IMR-90 (cell line): ENCODE measurements at regions not wholly inside any gene's neighbourhood (a gene's known extent, or its start where the extent isn't known, plus 50 kb on each side); places are given as distances from the start of the nearest gene placed in this dataset.

ENCODE experiments used
- ATAC-seq: fragments of 200-7000 bp; cut with Tn5 transposase; 2 replicates; pipeline ENCODE4 v1.9.1; 2020; ENCODE audit warnings: low read depth, mild to moderate bottlenecking, moderate library complexity
- BruUV-seq: library from RNA; stranded (reverse); fragments of 400-500 nt; replicated peaks from 2 replicates; lab custom pipeline; 2021; lab: Mats Ljungman, UMichigan
- CTCF ChIA-PET: fragments of 300-600 bp; formaldehyde crosslinking; extraction: SDS; loops from one replicate; lab custom pipeline; 2021; ENCODE audit warnings: antibody characterized with exemption; lab: Yijun Ruan, JAX
- POLR2A ChIA-PET: fragments of 300-600 bp; sonication (Branson Sonifier 250); formaldehyde crosslinking; loops from one replicate; lab custom pipeline; 2022; ENCODE audit warnings: antibody characterized with exemption; ENCODE audit not compliant: unreplicated experiment; lab: Charles Lee
- DNase-seq: peaks from one replicate; pipeline ENCODE4 v3.0.0; 2013
- H2AFZ ChIP-seq: replicated peaks from 2 replicates; pipeline ENCODE3; 2013; ENCODE audit warnings: low read length, mild to moderate bottlenecking; ENCODE audit not compliant: poor library complexity
- H2AK5ac ChIP-seq: 2 replicates; pipeline ENCODE4 v1.6.1; 2013; ENCODE audit warnings: low read depth, low read length, inconsistent platforms
- H2AK9ac ChIP-seq: replicated peaks from 2 replicates; pipeline ENCODE3; 2013; ENCODE audit warnings: mild to moderate bottlenecking, low read depth, low read length, moderate library complexity; ENCODE audit not compliant: poor library complexity
- H2BK120ac ChIP-seq: 2 replicates; pipeline ENCODE4 v1.6.1; 2013; ENCODE audit warnings: low read depth, low read length, inconsistent platforms
- H2BK15ac ChIP-seq: 3 replicates; pipeline ENCODE4 v1.6.1; 2013; ENCODE audit warnings: low read depth, low read length, inconsistent platforms
- H2BK20ac ChIP-seq: 2 replicates; pipeline ENCODE4 v1.6.1; 2013; ENCODE audit warnings: low read depth, mild to moderate bottlenecking, inconsistent platforms, low read length, moderate library complexity
- H2BK5ac ChIP-seq: 2 replicates; pipeline ENCODE4 v1.6.1; 2013; ENCODE audit warnings: mild to moderate bottlenecking, low read depth, low read length, inconsistent platforms; ENCODE audit not compliant: poor library complexity, severe bottlenecking
- H3K14ac ChIP-seq: replicated peaks from 2 replicates; pipeline ENCODE4 v1.6.1; 2013; ENCODE audit warnings: low read depth, low read length, inconsistent platforms
- H3K18ac ChIP-seq: 2 replicates; pipeline ENCODE4 v1.6.1; 2013; ENCODE audit warnings: low read depth, low read length, control low read depth
- H3K23ac ChIP-seq: 2 replicates; pipeline ENCODE4 v1.6.1; 2013; ENCODE audit warnings: low read depth, low read length, inconsistent platforms
- H3K27ac ChIP-seq: 2 replicates; pipeline ENCODE4 v1.5.1; 2013; ENCODE audit warnings: mild to moderate bottlenecking, control low read depth, low read length; ENCODE audit not compliant: insufficient read depth
- H3K27me3 ChIP-seq: 2 replicates; pipeline ENCODE4 v1.6.1; 2013; ENCODE audit warnings: low read length; ENCODE audit not compliant: control insufficient read depth, insufficient read depth
- H3K36me3 ChIP-seq: 2 replicates; pipeline ENCODE4 v1.6.1; 2013; ENCODE audit warnings: low read length, mixed read lengths; ENCODE audit not compliant: control insufficient read depth, insufficient read depth
- H3K4ac ChIP-seq: 2 replicates; pipeline ENCODE4 v1.6.1; 2013; ENCODE audit warnings: low read depth, low read length, inconsistent platforms
- H3K4me1 ChIP-seq: 2 replicates; pipeline ENCODE4 v1.6.1; 2013; ENCODE audit warnings: low read length, mixed read lengths; ENCODE audit not compliant: control insufficient read depth, insufficient read depth
- H3K4me2 ChIP-seq: 2 replicates; pipeline ENCODE4 v1.6.1; 2013; ENCODE audit warnings: low read depth, mild to moderate bottlenecking, control low read depth, low read length, moderate library complexity
- H3K4me3 ChIP-seq: 2 replicates; pipeline ENCODE4 v1.5.1; 2013; ENCODE audit warnings: low read depth, mild to moderate bottlenecking, control low read depth, low read length, moderate library complexity; ENCODE audit not compliant: insufficient read depth
- H3K56ac ChIP-seq: 2 replicates; pipeline ENCODE4 v1.6.1; 2013; ENCODE audit warnings: low read length, inconsistent platforms; ENCODE audit not compliant: insufficient read depth; ENCODE audit errors: extremely low read depth
- H3K79me1 ChIP-seq, 2 experiments: 2 replicates each; pipeline ENCODE4 v1.6.1; 2013; ENCODE audit warnings: low read length in 2 of 2, inconsistent platforms in 1 of 2, low read depth in 1 of 2
- H3K9ac ChIP-seq: 2 replicates; pipeline ENCODE4 v1.6.1; 2013; ENCODE audit warnings: low read depth, low read length, control low read depth
- H3K9me1 ChIP-seq: 2 replicates; pipeline ENCODE4 v1.6.1; 2013; ENCODE audit warnings: low read length, inconsistent platforms; ENCODE audit not compliant: insufficient read depth
- H3K9me3 ChIP-seq: 2 replicates; pipeline ENCODE4 v1.6.1; 2013; ENCODE audit warnings: low read length; ENCODE audit not compliant: control insufficient read depth, insufficient read depth
- H4K20me1 ChIP-seq: 2 replicates; pipeline ENCODE4 v1.6.1; 2013; ENCODE audit warnings: low read length, inconsistent platforms; ENCODE audit not compliant: insufficient read depth
- H4K5ac ChIP-seq: 2 replicates; pipeline ENCODE4 v1.6.1; 2013; ENCODE audit warnings: mild to moderate bottlenecking, low read depth, low read length, control low read depth
- H4K8ac ChIP-seq, 2 experiments: 2 replicates each; pipeline ENCODE4 v1.6.1; 2013; ENCODE audit warnings: low read depth in 2 of 2, low read length in 2 of 2, control low read depth in 1 of 2, inconsistent platforms in 1 of 2
- H4K91ac ChIP-seq: 2 replicates; pipeline ENCODE4 v1.6.1; 2013; ENCODE audit warnings: low read depth, low read length, inconsistent platforms; ENCODE audit not compliant: insufficient read depth
- FOS ChIP-seq: fragments of 150-350 bp; IDR thresholded peaks from 2 replicates; pipeline ENCODE4 v1.6.1; 2016; ENCODE audit warnings: low read depth, low read length
- WGBS, 2 experiments: methylation state at CpG; one replicate each; pipeline versions ENCODE4 v1.1.5 to v1.1.7; 2013; ENCODE audit warnings: missing lambda C conversion rate in 2 of 2; ENCODE audit not compliant: insufficient read length in 1 of 2; ENCODE audit errors: extremely low coverage in 2 of 2; 5-methylcytosine and 5-hydroxymethylcytosine counted together
- dilution Hi-C: fragments of 300-500 bp; cut with HindIII; formaldehyde crosslinking; loops from one replicate; pipeline ENCODE4 v1.14.3; 2018; ENCODE audit warnings: low sequenced_read_pairs; ENCODE audit not compliant: unreplicated experiment
- in situ Hi-C: fragments of 300-500 bp; cut with MboI; formaldehyde crosslinking; loops from 3 replicates; pipeline ENCODE4 v1.14.3; 2019; ENCODE audit warnings: low sequenced_read_pairs, inconsistent platforms, mixed read lengths
- intact Hi-C: fragments of 100-400 bp; cut with micrococcal nuclease; formaldehyde crosslinking; loops from 2 replicates; pipeline ENCODE4 v1.10.0; 2022

- H4K20me1 ChIP-seq: no peaks in the 10 kb centered on the region
- H3K36me3 ChIP-seq: no peaks in the 10 kb centered on the region
- H2AFZ ChIP-seq: no peak overlapping the region
- ChIA-PET POLR2A (no interaction called here), CTCF (no interaction called here)
- no peak overlapping the region for H3K23ac ChIP-seq
- H3K56ac ChIP-seq: no peak overlapping the region
- no peak overlapping the region for H4K8ac ChIP-seq
- H2AK5ac ChIP-seq: no peak overlapping the region
- intact Hi-C loops: no loop called here
- no peak overlapping the region for H2BK20ac ChIP-seq
- DNase-seq (no peak), ATAC-seq (no peak)
- no peak overlapping the region for H3K18ac ChIP-seq
- TF ChIP-seq FOS: no peak
- no peaks in the 10 kb centered on the region for H3K9me1 ChIP-seq
- H3K9me3 ChIP-seq: no peaks in the 10 kb centered on the region
- no peak overlapping the region for H3K14ac ChIP-seq
- H4K91ac ChIP-seq: no peak overlapping the region
- no peaks in the 10 kb centered on the region for H3K4me1 ChIP-seq
- in situ Hi-C loops: no loop called here
- dilution Hi-C loops: no loop called here
- BruUV-seq: no TSS peak
- H3K79me1 ChIP-seq: no peaks in the 10 kb centered on the region
- no peak overlapping the region for H2BK15ac ChIP-seq
- H4K5ac ChIP-seq: no peak overlapping the region
- no peak overlapping the region for H2BK5ac ChIP-seq
- no peak overlapping the region for H3K4me3 ChIP-seq
- H3K4ac ChIP-seq: no peak overlapping the region
- H3K27me3 ChIP-seq: no peaks in the 10 kb centered on the region
- H2AK9ac ChIP-seq: no peak overlapping the region
- no peak overlapping the region for H3K4me2 ChIP-seq
- no peak overlapping the region for H3K9ac ChIP-seq
- no peak overlapping the region for H2BK120ac ChIP-seq
- no peak overlapping the region for H3K27ac ChIP-seq
- WGBS, 2 experiments: no CpG with 5 or more reads among the region's 2 CpGs
Measured at GRCh38 chr6:104240865-104241264, 618.9 kb downstream of the HACE1 start.
